HPDE6-E6E7 (cell line): ENCODE measurements at regions not wholly inside any gene's neighbourhood (a gene's known extent, or its start where the extent isn't known, plus 50 kb on each side); places are given as distances from the start of the nearest gene placed in this dataset.
A peak's percentile ranks its signal among the peaks of the same experiment; 100 is the strongest.

Source experiments
- DNase-seq: peaks from one replicate; pipeline ENCODE4 v3.0.0; 2011; ENCODE audit warnings: missing footprints; ENCODE audit errors: extremely low spot score

GRCh38 chr5:139733698-139734538 lies 61.7 kb upstream of the PSD2 start:
- DNase-seq, result no peak

DNA sequence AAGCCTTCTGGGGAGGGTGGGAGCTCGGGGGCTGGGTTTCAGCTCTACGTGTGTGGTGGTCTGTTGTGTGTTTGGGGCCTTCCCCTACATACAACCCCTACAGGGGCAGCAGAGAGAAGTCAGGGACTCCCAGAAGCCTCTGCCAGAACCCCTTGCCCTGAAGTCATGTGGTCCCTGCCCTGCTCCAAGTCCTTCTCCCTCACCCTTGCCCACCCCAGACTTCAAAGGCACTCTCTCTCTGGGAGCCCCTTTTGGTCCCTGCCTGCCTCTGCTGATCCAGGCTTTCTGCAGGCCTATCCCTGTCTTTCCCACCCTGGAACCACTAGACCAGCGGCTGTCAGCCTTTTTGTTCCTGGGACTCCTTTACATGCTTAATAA lies 61.1 kb upstream of the PSD2 start:
- DNase-seq, result no peak

DNA sequence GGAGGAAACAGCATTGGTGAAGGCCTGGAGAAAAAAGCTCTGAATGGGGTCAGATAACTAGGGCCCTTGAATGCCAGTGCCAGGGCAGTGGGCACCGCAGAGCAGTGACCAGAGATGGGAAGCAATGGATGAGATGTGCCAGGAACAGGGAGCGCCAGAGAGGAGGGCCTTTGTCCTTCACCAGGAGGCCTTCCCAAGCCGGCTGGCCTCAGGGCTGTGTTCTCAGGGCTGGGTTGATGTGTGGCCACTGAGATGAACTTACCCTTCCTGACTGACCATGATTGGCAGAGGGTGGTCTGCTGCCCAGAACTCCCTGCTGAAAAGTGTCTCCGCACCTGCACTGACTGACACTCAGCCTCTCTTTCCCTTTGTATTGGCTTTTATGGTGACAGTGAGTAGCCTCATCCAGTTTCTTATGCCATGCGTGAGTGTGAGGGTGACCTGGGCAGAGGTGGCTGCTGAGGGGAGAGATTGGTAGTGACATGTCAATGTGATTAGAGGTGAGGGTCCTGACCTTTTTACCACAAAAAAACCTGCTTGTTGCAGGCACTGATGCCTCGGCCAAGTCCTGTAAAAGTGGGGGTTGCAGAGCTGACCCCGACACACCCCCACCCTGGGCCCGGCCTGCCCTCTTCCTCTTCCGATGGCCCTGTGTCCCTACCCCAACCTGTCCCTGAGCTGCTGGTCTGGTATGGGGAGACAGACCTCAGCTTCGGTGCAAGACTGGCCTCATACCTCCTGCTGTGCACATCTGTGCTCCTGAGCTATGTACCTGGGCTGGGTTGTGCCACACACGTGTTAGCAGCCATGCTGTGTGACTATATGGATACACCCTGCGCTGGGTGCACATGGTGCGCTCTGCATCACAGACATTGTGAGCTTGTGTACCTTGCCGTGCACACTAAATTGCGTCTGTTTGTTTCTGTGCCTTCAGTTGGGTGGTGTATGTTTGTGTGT lies 57.1 kb upstream of the PSD2 start:
- no peak for DNase-seq

- DNase-seq, result no peak
Measured at GRCh38 chr5:139739150-139739974, 56.2 kb upstream of the PSD2 start.

GRCh38 chr5:139740138-139740991 lies 55.2 kb upstream of the PSD2 start:
- DNase-seq, result no peak

- DNase-seq, result no peak
Measured at GRCh38 chr5:139740992-139741672, 54.5 kb upstream of the PSD2 start.

- no peak for DNase-seq
Measured at GRCh38 chr5:139741823-139742172, 53.8 kb upstream of the PSD2 start.

DNA sequence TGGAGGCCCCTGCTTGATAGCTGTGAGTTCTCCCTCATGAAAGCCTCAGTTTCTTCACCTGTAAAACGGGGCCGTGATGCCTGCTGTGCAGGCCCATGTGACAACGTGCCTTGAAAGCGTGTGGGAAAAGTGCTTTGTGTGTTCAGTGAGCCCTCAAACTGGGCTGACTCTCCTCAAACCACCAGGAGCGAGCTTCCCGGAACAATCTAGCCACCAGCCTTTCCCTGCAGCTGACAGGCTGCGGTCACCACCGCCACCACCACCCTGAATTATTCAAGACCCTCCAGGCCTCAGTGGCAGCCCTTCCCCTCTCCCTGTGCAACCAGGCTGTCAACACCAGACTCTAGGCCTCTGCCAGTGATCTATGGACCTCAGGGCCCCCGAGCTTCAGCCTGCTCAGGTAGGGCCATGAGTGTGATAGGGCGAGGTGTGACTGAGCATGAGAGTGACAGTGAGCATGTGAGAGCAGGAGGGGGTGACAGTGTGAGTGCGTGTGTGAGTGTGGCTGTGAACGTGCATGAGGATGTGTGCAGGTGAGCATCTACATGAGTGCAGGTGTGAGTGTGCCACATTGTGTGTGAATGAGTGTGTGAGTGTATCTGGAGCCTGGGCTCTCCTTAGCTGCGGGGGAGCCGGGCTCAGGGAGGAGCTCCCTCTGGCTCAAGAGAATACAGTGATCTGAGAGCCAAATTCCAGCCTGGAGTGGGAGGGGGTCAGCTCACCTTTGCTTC lies 53.3 kb upstream of the PSD2 start:
- DNase-seq, result no peak

DNA sequence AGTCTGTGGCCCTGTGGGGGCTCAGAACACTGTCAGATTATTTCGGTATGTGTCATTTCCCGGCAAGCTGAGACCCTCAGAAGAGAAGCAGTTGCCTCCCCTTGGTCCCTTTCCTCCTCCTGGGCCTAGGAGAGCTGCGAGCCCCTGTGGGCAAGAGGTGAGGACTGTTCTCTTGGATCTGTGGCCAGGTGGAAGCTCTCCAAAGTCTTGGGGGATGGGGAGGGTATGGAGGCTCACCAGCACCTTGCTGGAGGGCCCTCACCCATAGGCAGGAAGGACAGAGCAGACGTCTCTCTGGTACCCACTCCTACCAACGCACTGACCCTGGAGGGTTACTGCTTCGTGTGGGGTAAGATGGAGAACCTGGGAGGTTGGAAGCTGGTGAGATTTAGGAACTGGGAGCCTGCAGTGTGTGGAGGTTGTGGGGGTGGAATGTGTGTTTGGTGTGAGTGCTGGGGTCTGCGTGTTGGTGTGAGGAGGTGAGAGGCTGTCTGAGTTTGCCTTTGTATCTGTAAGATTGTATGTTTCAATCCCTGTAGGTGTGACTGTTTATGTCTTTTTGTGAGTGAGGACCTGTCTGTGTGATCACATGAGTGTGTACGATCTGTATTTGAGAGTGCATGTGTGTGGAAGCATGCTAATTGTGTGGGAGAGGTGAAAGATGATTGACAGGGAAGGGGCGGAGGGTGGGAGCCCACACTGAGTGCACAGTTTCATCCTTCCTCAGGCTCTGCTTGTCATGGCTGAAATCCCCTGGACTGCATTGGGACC lies 52.4 kb upstream of the PSD2 start:
- no peak for DNase-seq

GRCh38 chr5:139743804-139744203 lies 51.8 kb upstream of the PSD2 start:
- no peak for DNase-seq

- no peak for DNase-seq
Measured at GRCh38 chr5:139744471-139745131, 51.0 kb upstream of the PSD2 start.

DNA sequence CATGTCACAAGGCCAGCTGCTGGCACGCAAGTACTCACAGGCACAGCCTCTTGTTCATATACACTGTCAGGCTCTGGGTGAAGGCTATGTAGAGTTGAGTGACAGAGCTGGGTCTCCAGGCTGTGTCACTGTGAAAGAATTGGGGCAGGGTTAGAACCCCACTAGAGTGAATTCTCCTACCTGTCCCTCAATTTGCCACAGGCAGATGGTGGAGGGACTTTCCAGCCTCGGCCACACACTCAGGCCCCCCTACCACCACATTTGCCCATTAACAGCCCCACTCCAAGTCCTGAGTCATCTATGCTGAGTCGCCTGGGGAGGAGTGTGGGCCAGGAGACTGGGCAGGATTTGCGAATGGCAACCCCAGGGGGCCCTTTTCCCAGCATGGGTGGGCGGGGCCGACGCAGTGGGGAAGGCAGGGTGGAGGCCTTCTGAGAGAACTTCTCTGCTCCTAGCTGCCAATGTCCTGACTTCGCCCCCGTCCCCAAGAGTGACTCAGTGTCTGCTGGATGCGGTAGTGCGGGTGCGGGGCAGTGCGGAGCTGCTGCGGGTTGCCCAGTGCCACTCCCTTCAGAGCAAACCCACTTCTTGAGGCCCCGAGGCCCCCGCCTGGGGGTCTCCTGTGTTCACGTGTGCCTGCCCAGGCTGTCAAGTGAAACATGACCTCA lies 50.3 kb upstream of the PSD2 start:
- DNase-seq, result peak; percentile 54

- peak; percentile 85 for DNase-seq
Measured at GRCh38 chr5:139745800-139746690, 49.6 kb upstream of the PSD2 start.
